Fibroblast of villous mesenchyme (primary cell): ENCODE measurements at regions not wholly inside any gene's neighbourhood (a gene's known extent, or its start where the extent isn't known, plus 50 kb on each side); places are given as distances from the start of the nearest gene placed in this dataset.
A peak's percentile ranks its signal among the peaks of the same experiment; 100 is the strongest.

Experiments used
- DNase-seq: peaks from one replicate; pipeline ENCODE4 v3.0.0-alpha.2; 2010; ENCODE audit warnings: low read depth
- H3K4me3 ChIP-seq: 2 replicates; pipeline ENCODE4 v1.5.1; 2011; ENCODE audit warnings: low read depth, mild to moderate bottlenecking, low read length
- TF ChIP-seq, protein P1 (sequence below): IDR thresholded peaks from 2 replicates; pipeline ENCODE4 v1.5.1; 2012; ENCODE audit warnings: low read depth, mild to moderate bottlenecking, low read length; ENCODE audit not compliant: insufficient read depth

- no peak for DNase-seq
- H3K4me3 ChIP-seq, result no peak overlapping the region
- TF ChIP-seq, protein P1, sequence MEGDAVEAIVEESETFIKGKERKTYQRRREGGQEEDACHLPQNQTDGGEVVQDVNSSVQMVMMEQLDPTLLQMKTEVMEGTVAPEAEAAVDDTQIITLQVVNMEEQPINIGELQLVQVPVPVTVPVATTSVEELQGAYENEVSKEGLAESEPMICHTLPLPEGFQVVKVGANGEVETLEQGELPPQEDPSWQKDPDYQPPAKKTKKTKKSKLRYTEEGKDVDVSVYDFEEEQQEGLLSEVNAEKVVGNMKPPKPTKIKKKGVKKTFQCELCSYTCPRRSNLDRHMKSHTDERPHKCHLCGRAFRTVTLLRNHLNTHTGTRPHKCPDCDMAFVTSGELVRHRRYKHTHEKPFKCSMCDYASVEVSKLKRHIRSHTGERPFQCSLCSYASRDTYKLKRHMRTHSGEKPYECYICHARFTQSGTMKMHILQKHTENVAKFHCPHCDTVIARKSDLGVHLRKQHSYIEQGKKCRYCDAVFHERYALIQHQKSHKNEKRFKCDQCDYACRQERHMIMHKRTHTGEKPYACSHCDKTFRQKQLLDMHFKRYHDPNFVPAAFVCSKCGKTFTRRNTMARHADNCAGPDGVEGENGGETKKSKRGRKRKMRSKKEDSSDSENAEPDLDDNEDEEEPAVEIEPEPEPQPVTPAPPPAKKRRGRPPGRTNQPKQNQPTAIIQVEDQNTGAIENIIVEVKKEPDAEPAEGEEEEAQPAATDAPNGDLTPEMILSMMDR, result no peak
Measured at GRCh38 chr15:38867556-38867955, 302.9 kb upstream of the RASGRP1 start.

DNA sequence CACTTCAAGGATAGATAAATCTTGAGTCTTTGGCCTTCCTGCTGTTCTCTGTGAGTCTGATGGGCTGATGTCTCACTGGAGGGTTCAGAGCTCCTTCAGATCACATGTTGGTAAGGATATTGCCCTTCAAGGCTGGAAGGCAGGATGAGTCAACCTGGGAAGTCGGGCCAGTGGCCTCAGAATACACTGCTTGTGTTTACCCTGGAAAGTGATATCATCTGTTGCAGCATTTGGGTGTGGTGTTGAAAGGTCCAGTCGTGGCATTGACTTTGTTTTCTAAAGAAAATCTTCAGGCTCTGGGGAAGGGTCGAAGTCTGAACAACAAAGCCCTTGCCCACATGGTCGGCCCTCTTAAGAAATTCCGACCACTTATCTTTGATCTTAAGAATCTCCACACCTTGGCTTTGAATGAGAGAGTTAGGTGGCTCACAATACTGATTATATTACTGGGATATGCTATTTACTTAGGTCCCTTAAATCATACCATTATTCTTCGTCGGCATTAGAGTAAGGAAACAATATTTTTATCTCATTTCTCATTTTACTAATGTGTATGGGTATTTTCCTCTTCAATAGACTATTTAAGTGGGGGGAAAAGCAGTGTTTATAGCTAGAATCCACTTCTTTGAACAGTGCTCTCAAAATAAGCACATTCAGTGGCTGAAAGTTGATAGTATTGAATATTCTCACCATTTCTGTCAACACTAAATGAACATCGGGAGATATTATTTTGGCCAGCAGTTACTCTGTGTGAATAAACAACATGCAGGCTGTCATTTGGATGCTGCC is 303.9 kb upstream of the RASGRP1 start:
- TF ChIP-seq, protein P1, result no peak
- DNase-seq, result peak; percentile 91
- H3K4me3 ChIP-seq, result no peak overlapping the region

DNA sequence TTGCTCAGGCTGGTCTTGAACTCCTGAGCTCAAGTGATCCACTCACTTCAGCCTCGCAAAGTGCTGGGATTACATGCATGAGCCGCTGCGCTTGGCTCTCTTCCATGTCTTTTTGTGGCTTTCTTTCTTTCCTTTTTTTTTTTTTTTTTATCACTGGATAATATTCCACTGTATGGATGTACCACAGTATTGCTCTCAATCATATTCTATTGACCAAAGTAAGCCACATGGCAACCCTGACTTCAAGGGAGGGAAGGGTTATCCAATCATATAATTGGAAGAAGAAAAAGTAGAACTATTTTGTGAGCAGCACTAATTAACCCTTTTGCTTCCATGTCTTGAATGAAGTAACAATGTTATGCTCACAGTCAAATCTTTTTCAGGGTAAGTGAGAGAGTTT is 307.0 kb upstream of the RASGRP1 start:
- TF ChIP-seq, protein P1, result no peak
- no peak overlapping the region for H3K4me3 ChIP-seq
- no peak for DNase-seq

GRCh38 chr15:38872732-38873131 is 308.1 kb upstream of the RASGRP1 start:
- TF ChIP-seq, protein P1, result no peak
- no peak overlapping the region for H3K4me3 ChIP-seq
- no peak for DNase-seq

- TF ChIP-seq, protein P1, result no peak
- DNase-seq, result no peak
- no peak overlapping the region for H3K4me3 ChIP-seq
Measured at GRCh38 chr15:38873158-38873557, 308.5 kb upstream of the RASGRP1 start.

DNA sequence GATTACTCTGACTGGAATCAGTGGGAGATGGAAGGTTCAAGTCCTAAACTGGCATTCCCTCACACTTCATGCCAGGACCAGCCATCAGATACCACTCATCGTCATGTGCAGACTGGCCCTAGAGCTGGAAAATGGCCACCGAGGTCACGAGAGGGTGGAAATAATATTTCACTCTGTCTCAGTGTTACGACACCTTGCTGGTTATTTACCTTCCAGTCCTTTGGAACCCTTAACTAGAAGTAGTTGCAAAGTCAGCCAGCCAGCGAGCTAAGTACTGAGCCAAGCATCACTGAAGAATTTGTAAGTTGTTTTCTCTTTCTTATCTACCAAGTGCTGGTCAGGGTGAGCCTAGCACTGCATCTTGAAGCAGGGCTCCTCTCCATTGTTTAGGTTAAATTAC is 309.9 kb upstream of the RASGRP1 start:
- no peak overlapping the region for H3K4me3 ChIP-seq
- TF ChIP-seq, protein P1, result no peak
- DNase-seq, result peak; percentile 10

- H3K4me3 ChIP-seq, result no peak overlapping the region
- TF ChIP-seq, protein P1, result no peak
- DNase-seq, result no peak
Measured at GRCh38 chr15:38876211-38876610, 311.6 kb upstream of the RASGRP1 start.
